Dedifferentiated amniotic fluid mesenchymal stem cell (primary cell): ENCODE measurements at regions not wholly inside any gene's neighbourhood (a gene's known extent, or its start where the extent isn't known, plus 50 kb on each side); places are given as distances from the start of the nearest gene placed in this dataset.
A peak's percentile ranks its signal among the peaks of the same experiment; 100 is the strongest.
"Not testable (repeated sequence)": the region's sequence is repeated elsewhere in the genome, so short reads cannot be mapped to it uniquely, and the experiment has no call there.

Experiments
- DNase-seq: peaks from one replicate; pipeline ENCODE4 v3.0.0-alpha.2; 2016; ENCODE audit errors: extremely low spot score

- DNase-seq = no peak
Measured at GRCh38 chr10:108545921-108546320, 1377.4 kb downstream of the XPNPEP1 start.

- peak; percentile 33 for DNase-seq
Measured at GRCh38 chr10:108544500-108545120, 1378.7 kb downstream of the XPNPEP1 start.

- not testable (repeated sequence) for DNase-seq
Measured at GRCh38 chr10:108533551-108533950, 1369.0 kb upstream of the SORCS1 start.

- no peak for DNase-seq
Measured at GRCh38 chr10:108523016-108523800, 1358.7 kb upstream of the SORCS1 start.

GRCh38 chr10:108521827-108522492 lies 1357.5 kb upstream of the SORCS1 start:
- DNase-seq = no peak

GRCh38 chr10:108515821-108516220 lies 1351.3 kb upstream of the SORCS1 start:
- no peak for DNase-seq

GRCh38 chr10:108500396-108500795 lies 1335.9 kb upstream of the SORCS1 start:
- no peak for DNase-seq

GRCh38 chr10:108496106-108496505 lies 1331.6 kb upstream of the SORCS1 start:
- no peak for DNase-seq

GRCh38 chr10:108490944-108491343 lies 1326.4 kb upstream of the SORCS1 start:
- no peak for DNase-seq

- no peak for DNase-seq
Measured at GRCh38 chr10:108471420-108471819, 1306.9 kb upstream of the SORCS1 start.

GRCh38 chr10:108469940-108470339 lies 1305.4 kb upstream of the SORCS1 start:
- no peak for DNase-seq

- no peak for DNase-seq
Measured at GRCh38 chr10:108465871-108466641, 1301.5 kb upstream of the SORCS1 start.

- DNase-seq = no peak
Measured at GRCh38 chr10:108462005-108462404, 1297.5 kb upstream of the SORCS1 start.

- peak; percentile 59 for DNase-seq
Measured at GRCh38 chr10:108454793-108455192, 1290.3 kb upstream of the SORCS1 start.

GRCh38 chr10:108454224-108454623 lies 1289.7 kb upstream of the SORCS1 start:
- DNase-seq = no peak

GRCh38 chr10:108453166-108453565 lies 1288.7 kb upstream of the SORCS1 start:
- no peak for DNase-seq

- no peak for DNase-seq
Measured at GRCh38 chr10:108452533-108452932, 1288.0 kb upstream of the SORCS1 start.

GRCh38 chr10:108450280-108450679 lies 1285.8 kb upstream of the SORCS1 start:
- DNase-seq = no peak

GRCh38 chr10:108445746-108446145 lies 1281.2 kb upstream of the SORCS1 start:
- DNase-seq = no peak

- no peak for DNase-seq
Measured at GRCh38 chr10:108443636-108444035, 1279.1 kb upstream of the SORCS1 start.

GRCh38 chr10:108439397-108439796 lies 1274.9 kb upstream of the SORCS1 start:
- DNase-seq = peak; percentile 36

- no peak for DNase-seq
Measured at GRCh38 chr10:108436096-108436495, 1271.6 kb upstream of the SORCS1 start.
